GM19240 (cell line): ENCODE measurements at regions not wholly inside any gene's neighbourhood (a gene's known extent, or its start where the extent isn't known, plus 50 kb on each side); places are given as distances from the start of the nearest gene placed in this dataset.

Experiments
- DNase-seq: peaks from one replicate; pipeline ENCODE4 v3.0.0; 2011; ENCODE audit warnings: low spot score; ENCODE audit not compliant: insufficient read length

DNA sequence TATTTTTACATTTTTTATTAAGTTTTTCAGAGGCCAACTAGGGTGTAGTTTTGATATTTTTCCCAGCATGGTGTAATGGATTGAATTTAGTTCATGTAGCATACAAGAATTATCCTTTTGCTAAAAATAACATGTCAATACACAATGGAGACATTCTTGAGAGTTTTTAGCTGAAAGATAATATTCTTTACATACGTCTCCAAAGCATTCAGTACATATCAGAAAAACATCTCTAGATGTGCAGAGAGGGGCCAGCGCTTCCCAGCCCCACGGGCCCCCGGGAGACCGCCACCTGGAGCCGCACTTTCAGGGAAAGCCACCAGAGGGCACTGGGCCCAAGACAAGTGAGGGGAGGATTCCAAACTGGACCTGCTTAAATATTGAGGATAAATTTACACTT is 499.4 kb downstream of the GALR1 start:
- DNase-seq: no peak

DNA sequence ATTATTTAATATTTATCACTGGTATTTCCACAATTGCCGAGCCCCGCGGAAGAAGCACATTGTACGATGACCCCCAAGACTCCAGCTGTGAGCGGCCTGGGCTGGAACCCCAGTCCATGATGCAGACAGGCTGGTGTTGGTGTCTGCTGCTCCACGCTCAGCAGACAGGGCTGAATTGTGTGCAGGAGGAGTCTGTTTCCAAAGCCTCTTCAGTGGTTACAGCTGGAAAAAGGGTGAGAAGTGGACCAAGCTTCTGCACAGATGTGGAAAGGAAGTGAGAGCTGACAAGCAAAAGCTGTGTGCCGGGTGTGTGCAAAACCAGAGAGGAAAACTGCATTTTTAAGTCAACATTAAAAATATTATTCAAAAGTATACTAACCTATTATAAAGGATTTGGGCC is 500.4 kb downstream of the GALR1 start:
- DNase-seq: no peak

DNA sequence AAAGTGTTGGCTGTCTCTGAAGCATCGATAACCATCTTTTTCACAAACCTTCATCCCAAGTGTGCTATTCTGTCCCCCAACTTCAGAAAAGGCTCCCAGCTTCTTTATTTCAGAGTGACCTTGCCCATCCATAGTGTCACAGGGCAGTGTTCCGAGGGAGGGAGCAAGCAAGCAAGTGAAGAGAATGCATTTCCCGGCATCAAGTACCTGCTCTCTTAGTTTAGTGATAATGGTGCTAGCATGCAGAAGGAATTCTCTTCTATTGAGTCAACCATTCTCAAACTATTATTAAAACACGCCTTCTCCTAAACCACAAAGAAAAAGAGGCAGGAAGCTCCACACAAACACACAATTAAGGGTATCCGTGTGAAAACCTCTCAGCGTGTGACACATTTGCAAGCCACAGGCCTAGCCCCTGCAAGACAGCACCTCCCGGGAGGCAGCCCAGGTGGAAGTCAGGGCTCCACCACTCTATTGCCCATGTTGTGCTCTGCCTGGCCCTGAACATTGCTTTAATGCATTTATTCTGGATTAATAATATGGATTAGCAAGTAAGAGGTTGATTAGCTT is 504.9 kb downstream of the GALR1 start:
- DNase-seq: no peak

DNA sequence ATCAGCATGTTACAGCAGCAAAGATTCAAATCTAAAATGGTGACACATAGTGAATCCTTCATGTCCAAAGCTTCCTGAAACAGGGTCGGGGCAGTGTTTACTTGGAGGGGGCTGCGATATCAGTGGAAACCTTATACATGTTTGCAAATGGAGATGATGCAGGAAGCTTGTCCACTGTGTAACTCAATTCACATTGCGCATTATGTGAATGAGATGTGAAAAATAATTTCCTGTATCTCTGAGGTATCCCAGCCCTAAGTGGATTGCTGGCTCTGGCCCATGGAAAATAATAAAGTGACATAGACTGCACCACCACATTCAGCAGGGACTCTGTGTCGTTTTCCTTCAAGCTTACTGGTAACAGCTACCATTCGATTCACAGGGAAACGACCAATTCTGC is 505.5 kb downstream of the GALR1 start:
- no peak for DNase-seq

DNA sequence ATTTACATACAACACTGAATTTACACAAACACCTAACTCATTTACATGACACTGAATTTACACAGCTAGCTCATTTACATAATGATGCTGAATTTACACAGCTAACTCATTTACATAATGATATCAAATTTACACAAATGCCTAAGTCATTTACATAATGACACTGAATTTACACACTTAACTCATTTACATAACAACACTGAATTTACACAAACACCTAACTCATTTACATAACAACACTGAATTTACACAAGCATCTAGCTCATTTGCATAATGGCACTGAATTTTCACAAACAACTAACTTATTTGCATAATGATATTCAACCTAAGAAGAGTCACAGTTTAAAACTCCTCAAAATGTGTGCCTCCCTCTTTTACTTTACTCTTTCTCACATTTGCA is 511.7 kb downstream of the GALR1 start:
- no peak for DNase-seq

DNA sequence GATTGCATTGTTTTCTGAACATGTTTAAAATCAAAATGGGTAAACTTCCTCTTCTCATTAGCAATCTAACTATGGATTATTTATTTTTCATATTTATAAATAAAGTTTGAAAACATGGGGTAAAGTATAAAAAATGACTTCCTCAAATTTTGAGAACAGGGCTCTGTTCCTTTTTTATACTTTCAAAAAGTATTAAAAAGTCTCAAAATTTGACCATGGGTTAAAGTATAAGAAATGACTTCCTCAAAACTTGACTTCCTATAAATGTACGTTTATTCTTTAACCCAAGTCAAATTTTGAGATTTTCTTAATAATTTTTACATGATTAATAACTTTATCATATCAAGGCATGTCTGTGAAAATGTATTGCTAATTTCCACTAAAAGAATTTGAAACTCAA is 512.4 kb downstream of the GALR1 start:
- DNase-seq: no peak

DNA sequence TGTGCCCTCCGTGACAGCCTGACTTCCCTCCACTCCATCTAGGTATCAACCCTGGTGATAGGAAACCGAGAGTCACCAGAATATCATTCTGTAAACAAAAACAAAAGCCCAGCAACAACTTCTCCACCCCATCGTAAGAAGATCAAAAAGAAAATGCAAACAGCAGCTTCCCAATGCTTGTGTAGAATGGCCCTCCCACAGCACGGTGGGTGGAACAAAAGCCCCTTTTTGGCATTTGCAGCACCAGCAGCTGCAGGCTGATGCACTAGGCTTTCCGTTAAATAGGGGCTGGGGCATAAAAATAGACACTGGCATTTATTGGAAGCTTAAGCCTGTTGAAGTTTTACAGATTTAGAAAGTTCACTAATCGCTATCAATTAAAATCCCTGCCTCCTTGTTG is 513.0 kb downstream of the GALR1 start:
- DNase-seq: no peak

DNA sequence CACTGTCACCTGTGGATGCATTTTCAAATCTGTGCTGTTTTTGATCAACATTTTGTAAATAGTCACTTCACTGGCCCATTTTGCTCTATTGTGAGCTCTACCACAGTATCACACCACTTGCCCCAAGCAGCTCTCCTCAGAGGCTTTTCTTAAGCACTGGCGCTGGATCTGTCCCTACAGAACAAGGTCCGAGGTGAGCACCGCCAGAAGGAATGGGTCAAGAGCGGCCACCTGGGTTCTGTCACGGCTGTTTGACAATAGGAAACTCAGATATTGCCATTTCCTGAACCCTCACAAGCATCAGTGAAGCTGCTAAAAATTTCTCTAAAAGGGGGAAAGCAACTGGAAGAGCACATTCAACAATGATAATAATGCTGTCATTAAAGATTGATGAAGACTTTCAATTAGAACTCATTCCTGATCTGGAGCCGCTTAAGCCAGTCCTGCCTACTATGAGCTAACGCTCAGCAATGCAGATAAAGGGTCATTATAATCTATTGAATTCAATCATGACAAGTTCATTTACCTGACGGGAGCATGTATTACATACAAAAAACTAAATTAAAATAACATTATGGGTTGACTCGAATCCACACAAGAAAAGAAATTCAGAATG is 514.0 kb downstream of the GALR1 start:
- no peak for DNase-seq

DNA sequence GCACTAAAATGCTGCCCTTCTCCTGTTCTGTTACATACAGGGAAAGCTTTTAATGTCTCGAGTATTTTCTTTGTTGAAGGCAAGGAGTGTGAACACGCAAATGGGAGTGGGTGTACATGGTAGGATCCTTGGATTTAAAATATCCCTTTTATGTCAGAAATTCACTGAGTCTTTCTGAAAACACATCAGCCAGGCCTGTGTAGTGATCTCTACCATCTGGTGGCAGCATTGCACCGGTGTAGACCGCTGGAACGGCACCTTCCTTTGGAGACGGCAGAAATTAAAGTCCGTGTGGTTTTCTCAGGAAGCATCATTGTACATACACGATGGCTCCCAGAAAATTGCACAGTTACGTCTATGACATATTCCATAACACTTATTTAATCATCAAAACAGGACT is 515.8 kb downstream of the GALR1 start:
- DNase-seq: no peak

DNA sequence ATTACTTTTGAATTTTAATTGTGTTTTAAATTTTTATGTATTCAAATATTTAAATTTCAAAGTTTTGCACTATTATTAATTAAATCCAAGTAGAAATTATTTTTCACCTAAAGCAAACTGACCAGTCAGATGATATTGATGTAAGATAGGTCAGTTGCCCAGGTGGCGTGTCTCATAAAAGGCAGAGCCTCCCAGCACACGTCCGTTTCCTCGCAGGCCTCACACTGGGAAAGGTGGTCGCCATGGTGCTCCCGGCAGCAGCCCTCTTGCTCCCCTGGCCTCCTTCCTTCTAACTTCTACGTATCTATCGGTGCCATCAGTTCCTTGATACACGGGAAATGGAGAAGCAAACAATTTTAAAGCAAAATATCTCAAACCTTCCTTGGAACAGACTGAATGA is 516.8 kb downstream of the GALR1 start:
- DNase-seq: no peak

DNA sequence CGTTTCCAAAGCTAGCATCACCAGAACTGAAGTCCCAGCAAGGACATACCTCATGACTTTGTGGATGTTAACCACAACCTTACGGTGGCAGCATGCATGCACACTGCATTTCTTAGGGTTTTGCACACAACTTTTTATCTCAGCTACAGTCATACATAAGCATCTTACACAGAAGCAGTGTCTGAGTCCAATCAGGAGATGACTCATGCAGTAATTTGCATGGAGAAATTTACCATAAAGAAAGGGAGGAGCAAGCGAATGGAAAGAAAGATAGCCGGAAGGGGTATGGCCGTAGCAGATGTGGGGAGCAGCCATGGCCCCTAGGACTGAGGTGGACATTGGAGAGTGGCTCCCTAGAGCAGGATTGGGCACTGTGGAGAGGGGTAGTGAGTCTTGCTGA is 522.5 kb downstream of the GALR1 start:
- no peak for DNase-seq

DNA sequence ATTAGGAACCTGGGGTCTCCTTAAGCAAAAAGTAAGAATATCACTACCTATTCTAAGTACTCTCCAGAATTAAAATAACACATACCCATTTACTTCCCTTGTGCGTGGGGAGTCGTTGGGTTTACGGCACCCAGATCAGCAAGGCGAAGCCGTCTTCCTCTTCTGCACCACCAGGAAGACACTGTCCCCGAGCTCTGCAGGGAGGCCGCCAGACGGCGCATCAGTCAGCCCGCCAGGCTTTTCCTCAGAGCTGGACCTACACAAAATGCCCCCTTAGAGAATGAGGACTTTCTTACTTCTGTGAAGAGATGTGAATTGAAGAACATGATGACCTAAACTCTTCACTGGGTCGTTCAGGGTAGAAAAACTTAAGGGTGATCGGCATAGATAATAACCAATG is 526.5 kb downstream of the GALR1 start:
- no peak for DNase-seq

DNA sequence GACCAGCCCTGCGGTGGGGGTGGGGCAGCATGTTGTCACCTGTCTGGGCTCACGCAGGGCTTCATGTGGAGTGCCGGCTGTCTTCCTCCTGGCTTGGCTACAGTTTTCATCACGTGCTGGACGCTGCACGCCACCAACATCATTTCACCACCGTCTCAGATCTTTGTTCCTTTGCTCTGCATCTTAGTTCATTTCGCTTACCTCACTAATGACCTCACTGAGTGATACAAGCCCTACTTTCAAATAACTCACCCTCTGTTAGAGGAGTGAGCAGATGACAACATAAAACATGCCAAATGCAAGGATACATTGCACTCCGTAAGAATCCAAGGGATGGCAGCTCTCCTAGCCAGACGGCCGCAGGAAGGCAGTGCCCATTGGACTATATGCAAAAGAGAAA is 527.5 kb downstream of the GALR1 start:
- DNase-seq: no peak

DNA sequence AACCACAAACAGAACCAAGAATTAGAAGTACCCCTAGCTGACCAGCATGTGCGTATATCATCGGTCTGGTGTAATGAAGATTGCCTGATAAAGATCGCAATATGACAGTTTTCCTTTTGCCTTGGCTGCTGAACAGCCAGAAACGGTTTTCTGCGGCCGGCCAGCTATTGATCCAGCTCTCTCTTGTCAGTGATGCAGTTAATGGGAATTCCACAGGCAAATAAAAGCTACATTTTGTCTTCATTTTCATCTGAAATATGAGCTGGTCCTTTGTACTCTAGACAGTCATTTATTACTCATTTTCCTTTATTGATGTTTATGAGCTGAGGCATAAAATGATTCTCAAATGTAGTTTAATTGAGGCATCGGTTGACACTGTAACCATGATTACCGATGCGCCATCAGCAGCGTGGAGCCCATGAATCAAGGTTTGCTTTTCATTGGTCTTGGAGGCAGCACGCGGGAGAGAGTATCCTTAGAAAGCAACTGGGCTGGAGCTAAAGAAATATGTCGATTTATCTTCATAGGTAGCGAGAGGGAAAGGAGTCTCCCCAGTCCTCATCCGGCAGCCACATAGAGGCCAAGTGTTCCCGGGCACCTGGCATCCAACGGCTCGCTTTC is 535.2 kb downstream of the GALR1 start:
- no peak for DNase-seq

DNA sequence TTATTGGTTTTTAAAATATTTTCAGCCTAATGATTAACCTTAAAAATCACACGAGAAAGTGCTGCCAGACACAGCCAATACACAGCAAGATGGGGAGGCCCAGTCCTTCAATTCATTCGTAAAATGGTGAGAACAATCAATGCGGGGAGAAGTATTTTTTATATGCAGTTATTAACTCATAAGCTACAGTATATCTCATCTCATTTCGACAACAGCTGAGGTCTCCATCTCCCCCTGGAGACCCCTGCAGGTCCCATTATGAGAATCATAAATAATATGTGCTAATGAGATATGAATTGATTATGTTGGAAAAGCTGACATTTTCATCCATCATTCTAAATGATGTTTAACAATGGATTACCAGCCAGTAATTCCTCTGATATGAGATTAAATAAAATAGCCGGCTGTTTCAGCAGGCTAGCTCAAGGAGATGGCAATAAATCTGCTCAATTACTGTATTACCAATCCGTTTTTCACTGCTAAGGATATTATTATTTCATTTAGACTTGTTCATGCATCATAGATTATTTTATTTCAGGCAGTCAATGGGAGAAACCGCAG is 535.8 kb downstream of the GALR1 start:
- no peak for DNase-seq

DNA sequence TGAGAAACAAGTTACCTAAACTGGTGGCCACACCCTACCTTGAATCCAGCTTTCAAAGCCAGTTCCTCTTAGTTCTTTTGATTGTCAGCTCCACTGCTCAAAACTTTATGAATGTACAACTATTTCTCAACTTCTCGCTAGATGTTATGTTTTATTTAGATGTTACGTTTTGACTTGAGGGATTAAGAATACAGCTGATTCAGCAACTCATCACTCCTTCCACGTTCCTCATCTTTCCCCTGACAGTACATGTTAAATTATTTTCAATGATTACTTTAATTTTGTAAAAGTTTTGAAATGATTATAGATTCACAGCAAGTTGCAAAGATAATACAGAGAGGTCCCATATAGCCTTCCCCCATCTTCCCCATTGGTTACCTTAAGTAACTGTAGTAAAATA is 553.4 kb downstream of the GALR1 start:
- DNase-seq: no peak

DNA sequence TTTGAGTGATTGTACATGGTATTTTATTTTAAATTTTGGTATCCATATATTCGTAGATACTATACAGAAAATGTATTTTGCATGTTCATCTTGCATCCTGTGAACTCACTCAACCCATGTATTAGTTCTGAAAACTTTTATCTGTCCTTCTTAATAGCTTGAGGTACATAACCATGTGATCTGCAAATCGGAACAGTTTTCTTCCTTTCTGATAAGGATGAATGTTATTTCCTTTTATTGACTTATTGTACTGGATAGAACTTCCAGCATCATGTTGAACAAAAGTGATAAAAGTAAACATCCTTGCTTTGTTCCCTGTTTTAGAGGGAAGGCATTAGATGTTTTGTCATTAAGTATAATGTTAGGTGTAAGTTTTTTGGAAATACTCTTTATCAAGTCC is 554.7 kb downstream of the GALR1 start:
- no peak for DNase-seq

DNA sequence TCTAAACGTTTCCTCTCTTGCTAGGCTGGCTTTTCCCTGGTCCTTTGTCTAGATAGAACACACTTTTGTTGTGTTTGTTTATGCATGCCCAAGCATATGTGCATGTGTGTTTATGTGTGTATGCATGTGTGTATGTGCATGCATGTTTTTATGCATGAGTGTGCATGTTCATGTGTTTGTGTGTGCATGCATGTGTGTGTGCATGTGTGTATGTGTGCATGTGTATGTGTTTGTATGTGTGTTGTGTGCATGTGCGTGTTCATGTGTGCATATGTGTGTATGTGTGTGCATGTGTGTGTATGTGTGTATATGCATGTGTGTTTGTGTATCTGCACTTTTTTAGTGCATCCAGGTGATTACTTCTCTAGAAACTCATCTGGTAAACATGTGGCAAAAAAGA is 558.0 kb downstream of the GALR1 start:
- no peak for DNase-seq

DNA sequence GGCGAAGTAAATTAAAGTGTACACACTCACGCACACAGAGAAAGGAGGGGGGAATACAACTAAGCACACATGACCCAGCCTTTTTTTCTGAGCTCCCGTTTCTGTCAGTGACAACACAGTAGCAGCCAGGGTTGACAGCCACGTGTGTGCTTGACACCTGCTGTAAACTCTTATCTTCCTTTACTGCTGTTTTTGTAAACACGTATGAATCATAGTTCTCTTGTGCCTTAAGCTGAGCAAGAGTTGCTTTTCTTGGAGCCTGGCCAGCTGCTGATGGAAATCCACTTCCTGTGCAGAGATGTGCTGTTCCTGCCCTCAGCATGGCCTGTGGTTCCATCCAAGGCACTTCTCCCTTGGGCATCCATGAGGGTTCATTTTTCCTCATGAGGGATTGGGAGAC is 561.9 kb downstream of the GALR1 start:
- no peak for DNase-seq

DNA sequence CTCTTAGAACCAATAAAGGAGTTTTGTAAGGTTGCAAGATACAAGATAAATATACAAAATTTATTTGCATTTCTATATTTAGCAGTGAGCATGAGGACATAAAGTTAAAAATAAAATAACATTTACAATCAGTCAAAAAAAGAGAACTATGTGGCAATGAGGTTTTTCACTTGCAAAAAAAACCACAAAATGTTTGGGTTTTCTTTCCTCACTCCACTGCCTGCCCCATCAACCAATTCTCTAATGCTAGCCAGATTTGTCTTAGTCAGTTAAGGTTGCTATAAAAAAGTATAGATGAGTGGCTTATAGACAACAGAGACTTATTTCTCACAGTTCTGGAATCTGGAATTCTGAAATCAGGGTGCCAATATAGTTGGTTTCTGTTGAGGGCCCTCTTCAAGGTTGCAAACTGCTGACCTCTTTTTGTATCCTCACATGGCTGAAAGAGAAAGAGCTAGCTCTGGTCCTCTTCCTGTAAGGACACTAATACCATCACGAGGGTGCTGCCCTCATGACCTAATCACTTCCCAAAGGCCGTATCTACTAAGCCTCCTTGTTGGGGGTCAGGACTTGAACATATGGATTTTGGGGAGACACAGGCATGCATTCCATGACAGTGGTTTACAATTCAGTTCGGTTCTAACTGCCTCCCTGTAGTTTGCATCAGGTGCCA is 566.2 kb downstream of the GALR1 start:
- DNase-seq: no peak

DNA sequence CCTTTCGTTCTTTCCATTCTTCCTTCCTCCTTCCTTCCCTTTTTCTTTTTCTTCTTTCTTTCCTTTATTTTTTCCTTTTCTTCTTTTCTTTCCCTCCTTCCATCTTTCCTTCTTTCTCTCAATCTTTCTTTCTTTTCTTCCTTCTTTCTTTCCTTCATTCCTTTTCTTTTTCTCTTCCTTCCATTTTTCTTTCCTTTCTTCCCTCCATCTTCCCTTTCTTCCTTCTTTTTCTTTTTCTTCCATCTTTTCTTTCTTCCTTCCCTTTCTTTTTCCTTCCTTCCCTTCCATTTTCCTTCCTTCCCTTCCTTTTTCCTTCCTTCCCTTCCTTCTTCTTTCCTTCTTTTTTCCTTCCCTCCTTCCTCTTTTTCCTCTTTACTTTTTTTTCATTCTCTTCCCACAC is 568.7 kb downstream of the GALR1 start:
- DNase-seq: no peak

DNA sequence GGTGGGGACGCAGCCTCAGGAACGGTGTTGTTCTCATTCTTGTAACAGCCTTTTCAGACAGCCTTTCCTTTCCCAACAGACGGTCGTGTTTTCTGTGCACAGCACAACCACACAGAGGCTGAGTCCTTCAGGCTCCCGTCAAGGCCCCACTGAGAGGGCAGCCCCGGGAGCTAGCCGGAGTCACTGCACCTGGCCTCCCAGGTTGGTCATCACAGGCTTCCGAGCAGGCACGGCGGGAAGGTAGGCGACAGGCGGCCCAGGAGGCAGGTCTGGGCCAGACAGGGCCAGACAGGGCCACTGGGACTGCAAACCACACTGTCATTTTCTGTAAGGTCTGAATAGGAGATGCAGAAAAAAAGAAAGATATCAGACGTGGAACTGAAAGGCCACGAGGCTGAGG is 570.8 kb downstream of the GALR1 start:
- DNase-seq: no peak

DNA sequence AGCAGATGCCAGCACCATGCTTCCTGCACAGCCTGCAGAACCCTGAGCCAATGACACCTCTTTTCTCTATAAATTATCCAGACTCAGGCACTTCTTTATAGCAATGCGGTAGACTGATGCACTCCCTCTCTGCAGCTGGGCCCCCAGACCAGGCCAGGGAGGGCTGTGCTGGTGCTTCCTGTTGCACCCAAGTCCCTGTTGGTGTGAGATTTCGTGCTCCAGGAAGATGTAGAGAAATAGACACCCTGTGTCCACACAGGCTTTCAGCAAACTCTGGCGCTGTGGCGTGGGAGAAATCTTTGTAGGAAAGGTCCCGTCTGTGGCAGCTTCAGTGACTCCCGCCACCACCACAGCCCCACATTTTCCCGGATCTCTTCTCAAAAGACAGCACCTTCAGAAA is 572.2 kb downstream of the GALR1 start:
- DNase-seq: no peak
